Adrenal gland (tissue), 5 donors: ENCODE measurements at regions not wholly inside any gene's neighbourhood (a gene's known extent, or its start where the extent isn't known, plus 50 kb on each side); places are given as distances from the start of the nearest gene placed in this dataset.

Experiments used
- CTCF ChIP-seq, 6 experiments: fragments of 450-650 bp in 4 of 6; fragments of 200-600 bp in 2 of 6; sonication (generic) in 1 of 6; IDR thresholded peaks; 1 replicate in 5 of 6; 2 replicates in 1 of 6; pipeline versions ENCODE4 v1.5.1 to v1.8.0; 2016 to 2021; ENCODE audit warnings: antibody characterized with exemption in 6 of 6, mild to moderate bottlenecking in 2 of 6, moderate library complexity in 1 of 6
- POLR2A ChIP-seq, 2 donors: fragments of 450-650 bp; IDR thresholded peaks; one replicate each; pipeline ENCODE4 v1.6.1; 2017; ENCODE audit warnings: antibody characterized with exemption in 2 of 2, mild to moderate bottlenecking in 2 of 2, moderate library complexity in 1 of 2
- donor health status: DM: no; HTN: no; CAD: no.

DNA sequence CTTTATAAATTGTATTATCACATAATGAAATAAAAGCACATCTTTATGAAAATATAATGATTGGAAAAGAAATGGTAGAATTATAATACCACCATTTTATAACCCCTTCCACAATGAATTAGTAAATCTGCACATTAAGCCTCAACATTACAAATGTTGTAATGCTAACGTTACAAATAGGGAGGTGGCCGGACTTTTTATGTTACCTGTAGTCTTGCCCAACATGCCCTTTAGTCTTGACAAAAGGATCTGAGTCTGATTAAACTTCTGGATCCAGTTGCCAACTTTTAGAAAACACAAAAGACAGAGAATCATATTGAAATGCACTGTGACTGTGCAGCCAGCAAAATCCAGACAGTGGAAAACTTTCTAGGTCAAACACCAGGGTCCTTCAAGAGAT, 617.3 kb downstream of the KCNJ3 start:
- TF ChIP-seq CTCF (IDR thresholded peaks at IDR 0.05) (no peak), POLR2A (IDR thresholded peaks at IDR 0.05) (no peak)
